ENCODE measurements at regions not wholly inside any gene's neighbourhood (a gene's known extent, or its start where the extent isn't known, plus 50 kb on each side); places are given as distances from the start of the nearest gene placed in this dataset.

GRCh38 chr2:81163583-81163982 is 859.0 kb upstream of the LRRTM1 start:
- no peak overlapping the region for H3K27ac ChIP-seq
- no peak for TF ChIP-seq CTCF (IDR thresholded peaks at IDR 0.05)
- H3K4me3 ChIP-seq: no peak overlapping the region
- no peak for DNase-seq (ENCODE audit: low spot score)

GRCh38 chr2:81158505-81158904 is 854.0 kb upstream of the LRRTM1 start:
- DNase-seq (ENCODE audit: low spot score): no peak
- H3K4me3 ChIP-seq: no peak overlapping the region
- no peak overlapping the region for H3K27ac ChIP-seq
- no peak for TF ChIP-seq CTCF (IDR thresholded peaks at IDR 0.05)

GRCh38 chr2:81148323-81148722 is 843.8 kb upstream of the LRRTM1 start:
- DNase-seq (ENCODE audit: low spot score): no peak
- no peak overlapping the region for H3K27ac ChIP-seq
- TF ChIP-seq CTCF (IDR thresholded peaks at IDR 0.05): no peak
- H3K4me3 ChIP-seq: no peak overlapping the region

GRCh38 chr2:81136296-81136695 is 831.7 kb upstream of the LRRTM1 start:
- Histone ChIP-seq H3K27ac (no peak overlapping the region), H3K4me3 (no peak overlapping the region)
- DNase-seq (ENCODE audit: low spot score): no peak
- no peak for TF ChIP-seq CTCF (IDR thresholded peaks at IDR 0.05)

GRCh38 chr2:81097361-81097760 is 792.8 kb upstream of the LRRTM1 start:
- H3K27ac ChIP-seq: no peak overlapping the region
- no peak for TF ChIP-seq CTCF (IDR thresholded peaks at IDR 0.05)
- no peak overlapping the region for H3K4me3 ChIP-seq
- DNase-seq (ENCODE audit: low spot score): no peak

GRCh38 chr2:81093031-81093430 is 788.5 kb upstream of the LRRTM1 start:
- DNase-seq (ENCODE audit: low spot score): no peak
- no peak for TF ChIP-seq CTCF (IDR thresholded peaks at IDR 0.05)
- no peak overlapping the region for H3K4me3 ChIP-seq
- H3K27ac ChIP-seq: no peak overlapping the region

- Histone ChIP-seq H3K27ac (no peak overlapping the region), H3K4me3 (no peak overlapping the region)
- no peak for TF ChIP-seq CTCF (IDR thresholded peaks at IDR 0.05)
- DNase-seq (ENCODE audit: low spot score): no peak
These were observed 783.1 kb upstream of the LRRTM1 start for GRCh38 chr2:81087646-81088045.

Measured in coronary artery (tissue), 2 donors.